Suprapubic skin (tissue), 4 donors: ENCODE measurements at regions not wholly inside any gene's neighbourhood (a gene's known extent, or its start where the extent isn't known, plus 50 kb on each side); places are given as distances from the start of the nearest gene placed in this dataset.

ENCODE experiments used
- DNase-seq, 2 donors: peaks; one replicate each; pipeline ENCODE4 v3.0.0-alpha.2; 2019; ENCODE audit warnings: low spot score in 2 of 2
- H3K27ac ChIP-seq: fragments of 200-600 bp; sonication (generic); one replicate; pipeline ENCODE4 v1.5.1; 2019
- H3K27me3 ChIP-seq: fragments of 200-600 bp; sonication (generic); one replicate; pipeline ENCODE4 v1.5.1; 2019
- H3K36me3 ChIP-seq: fragments of 200-600 bp; sonication (generic); one replicate; pipeline ENCODE4 v1.5.1; 2019
- H3K4me1 ChIP-seq: fragments of 200-600 bp; sonication (generic); one replicate; pipeline ENCODE4 v1.5.1; 2019
- H3K4me3 ChIP-seq: fragments of 200-600 bp; sonication (generic); one replicate; pipeline ENCODE4 v1.5.1; 2019; ENCODE audit warnings: mild to moderate bottlenecking
- H3K9me3 ChIP-seq: fragments of 200-600 bp; sonication (generic); one replicate; pipeline ENCODE4 v1.5.1; 2019
- EP300 ChIP-seq: sonication (generic); formaldehyde crosslinking; IDR thresholded peaks from one replicate; pipeline ENCODE4 v1.6.1; 2017; ENCODE audit warnings: antibody characterized with exemption
- POLR2A ChIP-seq, 2 donors: fragments of 450-650 bp; IDR thresholded peaks; one replicate each; pipeline ENCODE4 v1.6.1; 2017; ENCODE audit warnings: antibody characterized with exemption in 2 of 2, mild to moderate bottlenecking in 2 of 2, moderate library complexity in 2 of 2
- POLR2AphosphoS5 ChIP-seq, 3 donors: sonication (generic); formaldehyde crosslinking; IDR thresholded peaks; one replicate each; pipeline ENCODE4 v1.6.1; 2017; ENCODE audit warnings: antibody characterized with exemption in 3 of 3
- WGBS: methylation state at CpG from one replicate; pipeline ENCODE4 v1.1.5; 2018; 5-methylcytosine and 5-hydroxymethylcytosine counted together
- TF ChIP-seq, protein P1 (sequence below), 2 donors: fragments of 200-600 bp in 1 of 2; fragments of 450-650 bp in 1 of 2; sonication (generic) in 1 of 2; IDR thresholded peaks; one replicate each; pipeline ENCODE4 v1.5.1; 2016 to 2019; ENCODE audit warnings: antibody characterized with exemption in 2 of 2, mild to moderate bottlenecking in 1 of 2, moderate library complexity in 1 of 2

GRCh38 chr15:46701896-46702295 is 1015.4 kb upstream of the SEMA6D start:
- WGBS = 83% methylated on average over 4 of the region's 4 CpGs
- H3K4me1 ChIP-seq = no peaks in the 10 kb centered on the region
- no peaks in the 10 kb centered on the region for H3K36me3 ChIP-seq
- no peak for TF ChIP-seq POLR2A (IDR thresholded peaks at IDR 0.05)
- TF ChIP-seq POLR2AphosphoS5 (IDR thresholded peaks at IDR 0.05) = no peak
- TF ChIP-seq, protein P1, sequence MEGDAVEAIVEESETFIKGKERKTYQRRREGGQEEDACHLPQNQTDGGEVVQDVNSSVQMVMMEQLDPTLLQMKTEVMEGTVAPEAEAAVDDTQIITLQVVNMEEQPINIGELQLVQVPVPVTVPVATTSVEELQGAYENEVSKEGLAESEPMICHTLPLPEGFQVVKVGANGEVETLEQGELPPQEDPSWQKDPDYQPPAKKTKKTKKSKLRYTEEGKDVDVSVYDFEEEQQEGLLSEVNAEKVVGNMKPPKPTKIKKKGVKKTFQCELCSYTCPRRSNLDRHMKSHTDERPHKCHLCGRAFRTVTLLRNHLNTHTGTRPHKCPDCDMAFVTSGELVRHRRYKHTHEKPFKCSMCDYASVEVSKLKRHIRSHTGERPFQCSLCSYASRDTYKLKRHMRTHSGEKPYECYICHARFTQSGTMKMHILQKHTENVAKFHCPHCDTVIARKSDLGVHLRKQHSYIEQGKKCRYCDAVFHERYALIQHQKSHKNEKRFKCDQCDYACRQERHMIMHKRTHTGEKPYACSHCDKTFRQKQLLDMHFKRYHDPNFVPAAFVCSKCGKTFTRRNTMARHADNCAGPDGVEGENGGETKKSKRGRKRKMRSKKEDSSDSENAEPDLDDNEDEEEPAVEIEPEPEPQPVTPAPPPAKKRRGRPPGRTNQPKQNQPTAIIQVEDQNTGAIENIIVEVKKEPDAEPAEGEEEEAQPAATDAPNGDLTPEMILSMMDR (IDR thresholded peaks at IDR 0.05) = no peak
- no peak for TF ChIP-seq EP300
- DNase-seq = no peak
- H3K4me3 ChIP-seq = no peak overlapping the region
- no peak overlapping the region for H3K27ac ChIP-seq
- no peaks in the 10 kb centered on the region for H3K9me3 ChIP-seq
- no peaks in the 10 kb centered on the region for H3K27me3 ChIP-seq

- Histone ChIP-seq H3K4me1 (no peaks in the 10 kb centered on the region), H3K9me3 (no peaks in the 10 kb centered on the region), H3K4me3 (no peak overlapping the region), H3K36me3 (no peaks in the 10 kb centered on the region), H3K27me3 (no peaks in the 10 kb centered on the region), H3K27ac (no peak overlapping the region)
- no peak for DNase-seq
- 76% methylated on average over 9 of the region's 9 CpGs for WGBS
- TF ChIP-seq EP300 = no peak
- TF ChIP-seq, protein P1 (IDR thresholded peaks at IDR 0.05) = no peak
- no peak for TF ChIP-seq POLR2AphosphoS5 (IDR thresholded peaks at IDR 0.05)
- no peak for TF ChIP-seq POLR2A (IDR thresholded peaks at IDR 0.05)
Measured at GRCh38 chr15:46703020-46703861, 1014.1 kb upstream of the SEMA6D start.

DNA sequence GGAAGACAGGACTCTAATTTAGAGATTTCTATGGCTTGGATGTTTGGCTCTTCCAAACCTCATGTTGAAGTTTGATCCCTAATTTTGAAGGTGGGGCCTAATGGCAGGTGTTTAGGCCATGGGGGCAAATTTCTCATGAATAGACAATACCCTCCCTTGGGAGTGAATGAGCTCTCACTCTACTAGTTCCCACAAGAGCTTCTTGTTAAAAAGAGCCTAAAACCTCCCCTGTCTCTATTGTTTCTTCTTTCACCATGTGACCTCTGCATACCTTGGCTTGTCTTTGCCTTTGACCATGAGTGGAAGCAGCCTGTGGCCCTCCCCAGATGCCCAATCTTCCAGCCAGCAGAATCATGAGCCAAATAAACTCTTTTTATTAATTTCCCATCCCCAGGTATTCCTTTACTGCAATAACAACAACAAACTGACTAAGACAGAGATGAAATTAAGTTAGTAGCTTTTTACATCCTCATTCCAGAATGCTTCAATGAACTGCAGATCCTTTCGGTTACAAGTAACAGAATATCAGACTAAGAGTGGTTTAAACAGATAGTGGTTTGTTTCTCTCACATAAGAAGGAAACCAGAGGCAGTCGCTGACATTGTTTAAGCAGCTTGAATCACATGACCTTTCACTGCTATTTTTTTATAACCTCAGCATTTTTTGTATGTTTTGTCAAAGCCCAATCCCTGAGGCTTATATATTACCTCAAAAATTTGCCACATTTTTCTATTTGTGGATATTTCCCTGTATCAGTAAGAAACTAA is 1013.3 kb upstream of the SEMA6D start:
- H3K27me3 ChIP-seq = no peaks in the 10 kb centered on the region
- no peaks in the 10 kb centered on the region for H3K4me1 ChIP-seq
- H3K36me3 ChIP-seq = no peaks in the 10 kb centered on the region
- H3K9me3 ChIP-seq = no peaks in the 10 kb centered on the region
- DNase-seq = no peak
- no peak overlapping the region for H3K4me3 ChIP-seq
- 67% methylated on average over 2 of the region's 2 CpGs for WGBS
- no peak for TF ChIP-seq POLR2A (IDR thresholded peaks at IDR 0.05)
- no peak for TF ChIP-seq EP300
- no peak for TF ChIP-seq POLR2AphosphoS5 (IDR thresholded peaks at IDR 0.05)
- TF ChIP-seq, protein P1 (IDR thresholded peaks at IDR 0.05) = no peak
- no peak overlapping the region for H3K27ac ChIP-seq

DNA sequence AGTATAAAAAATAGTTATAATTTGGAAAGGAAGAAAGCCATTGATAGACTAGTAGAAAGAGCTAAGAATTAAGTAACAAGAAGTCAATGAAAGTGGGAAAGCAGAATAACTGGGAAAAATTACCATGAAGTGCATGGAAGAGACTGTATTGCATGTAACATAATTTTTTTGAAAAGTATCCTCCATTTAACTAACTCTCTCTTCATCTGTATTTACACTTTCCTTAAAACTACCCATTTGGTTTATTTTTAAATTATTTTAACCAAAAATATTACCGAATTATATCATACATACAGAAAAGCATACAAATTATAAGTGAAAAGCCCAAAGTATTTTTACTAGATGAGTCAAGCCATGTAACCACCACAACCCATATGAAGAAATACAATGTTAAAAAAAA is 1009.9 kb upstream of the SEMA6D start:
- no peak overlapping the region for H3K4me3 ChIP-seq
- WGBS = 84% methylated on average over 1 of the region's 1 CpG
- no peaks in the 10 kb centered on the region for H3K27me3 ChIP-seq

More for the DNA sequence above, 1009.9 kb upstream of the SEMA6D start:
- TF ChIP-seq POLR2AphosphoS5 (IDR thresholded peaks at IDR 0.05) (no peak), POLR2A (IDR thresholded peaks at IDR 0.05) (no peak), EP300 (no peak)
- TF ChIP-seq, protein P1 (IDR thresholded peaks at IDR 0.05) = no peak
- H3K4me1 ChIP-seq = no peaks in the 10 kb centered on the region
- no peaks in the 10 kb centered on the region for H3K36me3 ChIP-seq
- DNase-seq = no peak
- H3K27ac ChIP-seq = no peak overlapping the region
- H3K9me3 ChIP-seq = no peaks in the 10 kb centered on the region
